H9 (cell line): ENCODE measurements at regions not wholly inside any gene's neighbourhood (a gene's known extent, or its start where the extent isn't known, plus 50 kb on each side); places are given as distances from the start of the nearest gene placed in this dataset.
A peak's percentile ranks its signal among the peaks of the same experiment; 100 is the strongest.

Experiments
- DNase-seq: peaks from one replicate; pipeline ENCODE4 v3.0.0-alpha.2; 2017
- H2AFZ ChIP-seq: one replicate; pipeline ENCODE4 v1.6.1; 2013; ENCODE audit warnings: mild to moderate bottlenecking, low read length, control low read depth, moderate library complexity
- H2AK5ac ChIP-seq: 2 replicates; pipeline ENCODE4 v1.6.1; 2013; ENCODE audit warnings: low read length, control low read depth, mixed read lengths; ENCODE audit not compliant: insufficient read length
- H2BK120ac ChIP-seq: one replicate; pipeline ENCODE4 v1.6.1; 2013; ENCODE audit warnings: low read depth, mild to moderate bottlenecking, low read length, control low read depth, inconsistent platforms; ENCODE audit not compliant: poor library complexity, severe bottlenecking
- H2BK12ac ChIP-seq: 2 replicates; pipeline ENCODE4 v1.6.1; 2013; ENCODE audit warnings: low read length, control low read depth, mixed read lengths, low read depth; ENCODE audit not compliant: insufficient read length
- H2BK15ac ChIP-seq: 2 replicates; pipeline ENCODE4 v1.6.1; 2013; ENCODE audit warnings: low read depth, low read length, control low read depth
- H2BK20ac ChIP-seq: one replicate; pipeline ENCODE4 v1.6.1; 2013; ENCODE audit warnings: low read depth, mild to moderate bottlenecking, low read length, control low read depth, inconsistent platforms; ENCODE audit not compliant: poor library complexity, severe bottlenecking
- H2BK5ac ChIP-seq: 2 replicates; pipeline ENCODE4 v1.6.1; 2013; ENCODE audit warnings: low read length, control low read depth, mixed read lengths; ENCODE audit not compliant: insufficient read length
- H3K14ac ChIP-seq: 2 replicates; pipeline ENCODE4 v1.6.1; 2013; ENCODE audit warnings: low read length, control low read depth; ENCODE audit not compliant: insufficient read depth
- H3K18ac ChIP-seq: 2 replicates; pipeline ENCODE4 v1.6.1; 2013; ENCODE audit warnings: low read depth, mild to moderate bottlenecking, mixed read lengths, low read length, control low read depth; ENCODE audit not compliant: insufficient read length
- H3K23ac ChIP-seq: 2 replicates; pipeline ENCODE4 v1.6.1; 2013; ENCODE audit warnings: low read length, control low read depth, mixed read lengths, low read depth; ENCODE audit not compliant: insufficient read length
- H3K23me2 ChIP-seq: 2 replicates; pipeline ENCODE4 v1.6.1; 2013; ENCODE audit warnings: low read depth, mild to moderate bottlenecking, mixed read lengths, low read length, control low read depth; ENCODE audit not compliant: insufficient read length, poor library complexity, severe bottlenecking
- H3K27ac ChIP-seq: 2 replicates; pipeline ENCODE4 v1.5.1; 2013; ENCODE audit warnings: low read length, control low read depth, mixed read lengths, low read depth; ENCODE audit not compliant: insufficient read length
- H3K27me3 ChIP-seq: 2 replicates; pipeline ENCODE4 v1.6.1; 2013; ENCODE audit warnings: low read length, control low read depth, inconsistent platforms; ENCODE audit not compliant: insufficient read depth
- H3K4ac ChIP-seq: 2 replicates; pipeline ENCODE4 v1.6.1; 2013; ENCODE audit warnings: low read depth, mild to moderate bottlenecking, control low read depth, inconsistent platforms, low read length, moderate library complexity
- H3K4me1 ChIP-seq: 2 replicates; pipeline ENCODE4 v1.6.1; 2013; ENCODE audit warnings: low read length, control low read depth, inconsistent platforms; ENCODE audit not compliant: insufficient read depth
- H3K4me2 ChIP-seq: 2 replicates; pipeline ENCODE4 v1.6.1; 2013; ENCODE audit warnings: low read length, control low read depth, mixed read lengths; ENCODE audit not compliant: insufficient read length, insufficient read depth
- H3K56ac ChIP-seq: 2 replicates; pipeline ENCODE4 v1.6.1; 2013; ENCODE audit warnings: low read depth, mild to moderate bottlenecking, mixed read lengths, low read length, control low read depth; ENCODE audit not compliant: insufficient read length
- H3K79me1 ChIP-seq: 2 replicates; pipeline ENCODE4 v1.6.1; 2013; ENCODE audit warnings: low read depth, mild to moderate bottlenecking, moderate library complexity, low read length, control low read depth, inconsistent platforms; ENCODE audit not compliant: insufficient read depth, poor library complexity, severe bottlenecking
- H3K79me2 ChIP-seq: 2 replicates; pipeline ENCODE4 v1.6.1; 2013; ENCODE audit warnings: low read length, control low read depth, inconsistent platforms; ENCODE audit not compliant: insufficient read depth
- H3K9ac ChIP-seq: 2 replicates; pipeline ENCODE4 v1.6.1; 2013; ENCODE audit warnings: low read length, control low read depth, mixed read lengths; ENCODE audit not compliant: insufficient read length; ENCODE audit errors: extremely low read depth
- H3K9me3 ChIP-seq: one replicate; pipeline ENCODE4 v1.6.1; 2013; ENCODE audit warnings: low read depth, low read length, inconsistent platforms; ENCODE audit not compliant: control insufficient read depth
- H3T11ph ChIP-seq: one replicate; pipeline ENCODE4 v1.6.1; 2013; ENCODE audit warnings: mild to moderate bottlenecking, low read length, control low read depth, inconsistent platforms
- H4K20me1 ChIP-seq: one replicate; pipeline ENCODE4 v1.6.1; 2013; ENCODE audit not compliant: control insufficient read depth, insufficient read length, insufficient read depth
- H4K5ac ChIP-seq: 2 replicates; pipeline ENCODE4 v1.6.1; 2013; ENCODE audit warnings: low read depth, mild to moderate bottlenecking, mixed read lengths, low read length, control low read depth; ENCODE audit not compliant: insufficient read length
- H4K8ac ChIP-seq: replicated peaks from 2 replicates; pipeline ENCODE4 v1.6.1; 2013; ENCODE audit warnings: low read length, control low read depth, mixed read lengths, low read depth; ENCODE audit not compliant: insufficient read length
- H4K91ac ChIP-seq: 2 replicates; pipeline ENCODE4 v1.6.1; 2013; ENCODE audit warnings: low read depth, mild to moderate bottlenecking, moderate library complexity, mixed read lengths, low read length, control low read depth; ENCODE audit not compliant: insufficient read length
- H3K27ac Mint-ChIP-seq, 3 experiments: 2 replicates in 2 of 3; 3 replicates in 1 of 3; pipeline ENCODE4 v1.8.0; 2020 to 2021; ENCODE audit warnings: mixed read lengths in 3 of 3, mild to moderate bottlenecking in 1 of 3, moderate library complexity in 1 of 3
- H3K27me3 Mint-ChIP-seq: 2 replicates; pipeline ENCODE4 v1.8.0; 2021; ENCODE audit warnings: low read depth, mild to moderate bottlenecking, moderate library complexity, mixed read lengths
- H3K36me3 Mint-ChIP-seq, 3 experiments: 2 replicates in 2 of 3; 3 replicates in 1 of 3; pipeline ENCODE4 v1.8.0; 2020 to 2021; ENCODE audit warnings: low read depth in 3 of 3, mixed read lengths in 3 of 3; ENCODE audit not compliant: insufficient read depth in 1 of 3
- H3K4me1 Mint-ChIP-seq, 2 experiments: 2 replicates each; pipeline ENCODE4 v1.8.0; 2020; ENCODE audit warnings: mixed read lengths in 2 of 2
- H3K4me3 Mint-ChIP-seq, 2 experiments: 2 replicates in 1 of 2; 3 replicates in 1 of 2; pipeline ENCODE4 v1.8.0; 2020 to 2021; ENCODE audit warnings: mild to moderate bottlenecking in 2 of 2, mixed read lengths in 2 of 2, moderate library complexity in 1 of 2
- H3K9me3 Mint-ChIP-seq, 2 experiments: 2 replicates in 1 of 2; 3 replicates in 1 of 2; pipeline ENCODE4 v1.8.0; 2020; ENCODE audit warnings: mild to moderate bottlenecking in 2 of 2, mixed read lengths in 2 of 2, moderate library complexity in 1 of 2
- CTCF ChIP-seq: fragments of 200-600 bp; sonication (generic); conservative IDR thresholded peaks from 3 replicates; pipeline ENCODE4 v1.8.0; 2021; ENCODE audit warnings: antibody characterized with exemption, mild to moderate bottlenecking
- WGBS: extraction: QIAGEN DNeasy Blood & Tissue Kit; methylation state at CpG from one replicate; pipeline ENCODE4 v1.1.7; 2013; ENCODE audit warnings: missing lambda C conversion rate, low lambda C conversion rate, mixed read lengths; ENCODE audit not compliant: insufficient read length; ENCODE audit errors: extremely low coverage; 5-methylcytosine and 5-hydroxymethylcytosine counted together

GRCh38 chr3:61345020-61345419 lies 93.8 kb upstream of the FHIT start:
- Mint-ChIP-seq H3K36me3 (no peaks in the 10 kb centered on the region; a peak in 1 of 7 replicates), H3K4me3 (no peak overlapping the region), H3K27ac (no peak overlapping the region), H3K4me1 (peaks cover 6 to 9% of the 10 kb centered on the region in 2 experiments), H3K9me3 (no peaks in the 10 kb centered on the region), H3K27me3 (no peaks in the 10 kb centered on the region)
- Histone ChIP-seq H3K18ac (no peak overlapping the region), H2BK12ac (no peak overlapping the region), H2BK120ac (no peak overlapping the region), H3K14ac (no peak overlapping the region), H3K79me2 (no peaks in the 10 kb centered on the region), H2BK20ac (no peak overlapping the region), H2BK5ac (no peak overlapping the region), H3K9ac (no peak overlapping the region), H2AK5ac (no peak overlapping the region), H3K23ac (no peak overlapping the region), H3K56ac (no peak overlapping the region), H4K8ac (no peak overlapping the region), H3K4me1 (no peaks in the 10 kb centered on the region), H4K91ac (no peak overlapping the region), H4K20me1 (no peaks in the 10 kb centered on the region), H3K4me2 (no peak overlapping the region), H3K4ac (no peak overlapping the region), H2BK15ac (no peak overlapping the region), H3K27me3 (no peaks in the 10 kb centered on the region), H3K23me2 (no peaks in the 10 kb centered on the region), H2AFZ (no peak overlapping the region), H3T11ph (no peak overlapping the region), H3K79me1 (no peaks in the 10 kb centered on the region), H3K9me3 (no peaks in the 10 kb centered on the region), H3K27ac (no peak overlapping the region), H4K5ac (no peak overlapping the region)
- DNase-seq: no peak
- peak; percentile 45 for TF ChIP-seq CTCF
- no CpG with 5 or more reads among the region's 2 CpGs for WGBS
